ENCODE measurements at regions not wholly inside any gene's neighbourhood (a gene's known extent, or its start where the extent isn't known, plus 50 kb on each side); places are given as distances from the start of the nearest gene placed in this dataset.

DNA sequence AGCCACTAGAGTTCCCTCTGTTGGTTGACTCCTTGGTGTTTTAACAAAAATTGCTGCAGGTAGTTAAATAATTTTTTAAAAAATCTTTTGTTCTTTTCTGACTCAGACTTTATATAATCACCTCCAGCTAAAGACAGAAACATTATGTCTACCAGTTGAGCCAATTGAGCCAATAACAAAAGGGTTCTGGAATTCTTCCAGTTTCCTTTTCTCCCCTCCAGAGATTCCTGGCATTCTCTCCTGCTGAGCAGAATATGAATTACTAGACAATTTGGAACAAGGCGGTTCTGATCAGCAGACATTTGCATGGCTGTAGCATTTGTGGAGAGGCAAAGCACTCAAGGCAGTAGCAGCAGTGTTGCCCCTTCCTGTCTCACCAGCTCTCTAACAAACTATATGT, 144.0 kb upstream of the SLC35B3 start:
- Histone ChIP-seq H2AFZ (replicated peaks; ENCODE audit: low read length, poor library complexity) (no peak overlapping the region), H3K79me1 (ENCODE audit: low read depth in 1 of 2, low read length in 2 of 2) (no peaks in the 10 kb centered on the region), H3K18ac (ENCODE audit: low read depth, low read length) (no peak overlapping the region), H3K4ac (ENCODE audit: low read depth, low read length) (no peak overlapping the region), H2AK9ac (replicated peaks; ENCODE audit: low read depth, low read length, poor library complexity) (no peak overlapping the region), H3K4me3 (ENCODE audit: insufficient read depth, low read depth, low read length) (no peak overlapping the region), H2BK120ac (ENCODE audit: low read depth, low read length) (no peak overlapping the region), H4K91ac (ENCODE audit: insufficient read depth, low read depth, low read length) (no peak overlapping the region), H3K14ac (replicated peaks; ENCODE audit: low read depth, low read length) (no peak overlapping the region), H3K4me1 (ENCODE audit: control insufficient read depth, insufficient read depth, low read length) (no peaks in the 10 kb centered on the region), H4K8ac (ENCODE audit: low read depth in 2 of 2, low read length in 2 of 2) (no peak overlapping the region), H4K5ac (ENCODE audit: low read depth, low read length) (no peak overlapping the region), H3K4me2 (ENCODE audit: low read depth, low read length) (no peak overlapping the region), H3K9me1 (ENCODE audit: insufficient read depth, low read length) (no peaks in the 10 kb centered on the region), H2BK20ac (ENCODE audit: low read depth, low read length) (no peak overlapping the region), H3K9ac (ENCODE audit: low read depth, low read length) (no peak overlapping the region), H2BK15ac (ENCODE audit: low read depth, low read length) (no peak overlapping the region), H3K9me3 (ENCODE audit: control insufficient read depth, insufficient read depth, low read length) (peaks cover 11% of the 10 kb centered on the region), H4K20me1 (ENCODE audit: insufficient read depth, low read length) (no peaks in the 10 kb centered on the region), H3K27me3 (ENCODE audit: control insufficient read depth, insufficient read depth, low read length) (no peaks in the 10 kb centered on the region), H3K27ac (ENCODE audit: insufficient read depth, low read length) (no peak overlapping the region), H2AK5ac (ENCODE audit: low read depth, low read length) (no peak overlapping the region), H2BK5ac (ENCODE audit: low read depth, low read length, poor library complexity, severe bottlenecking) (no peak overlapping the region), H3K56ac (ENCODE audit: extremely low read depth, insufficient read depth, low read length) (no peak overlapping the region), H3K23ac (ENCODE audit: low read depth, low read length) (no peak overlapping the region), H3K36me3 (ENCODE audit: control insufficient read depth, insufficient read depth, low read length) (no peaks in the 10 kb centered on the region)
- dilution Hi-C loops (cut with HindIII; ENCODE audit: low sequenced_read_pairs, unreplicated experiment) = no loop called here
- DNase-seq (no peak), ATAC-seq (ENCODE audit: low read depth) (no peak)
- no TSS peak for BruUV-seq (replicated peaks)
- CTCF ChIA-PET = no interaction called here
- POLR2A ChIA-PET (ENCODE audit: unreplicated experiment) = no interaction called here
- no CpG with 5 or more reads among the region's 1 CpG for whole genome bisulfite sequencing, 2 experiments (ENCODE audit: extremely low coverage in 2 of 2, insufficient read length in 1 of 2)
- TF ChIP-seq MAFK (IDR thresholded peaks at IDR 0.05; ENCODE audit: low read depth, low read length) (no peak), RAD21 (IDR thresholded peaks at IDR 0.05; ENCODE audit: low read length) (no peak), NFE2L2 (IDR thresholded peaks at IDR 0.05; ENCODE audit: low read depth, low read length) (no peak), FOS (IDR thresholded peaks at IDR 0.05; ENCODE audit: low read depth, low read length) (no peak), MAZ (IDR thresholded peaks at IDR 0.05; ENCODE audit: borderline replicate concordance, low read depth, low read length) (no peak), CHD1 (IDR thresholded peaks at IDR 0.05; ENCODE audit: low read depth, low read length) (no peak), ELK1 (IDR thresholded peaks at IDR 0.05; ENCODE audit: borderline replicate concordance, low read depth, low read length) (no peak), SMC3 (IDR thresholded peaks at IDR 0.05; ENCODE audit: low read depth, low read length) (no peak), MXI1 (IDR thresholded peaks at IDR 0.05; ENCODE audit: borderline replicate concordance, low read depth, low read length) (no peak), POLR2A (IDR thresholded peaks at IDR 0.05; ENCODE audit: low read depth, low read length) (no peak), RFX5 (IDR thresholded peaks at IDR 0.05; ENCODE audit: low read depth, low read length) (no peak), RCOR1 (IDR thresholded peaks at IDR 0.05; ENCODE audit: insufficient replicate concordance, low read length) (no peak), BHLHE40 (IDR thresholded peaks at IDR 0.05; ENCODE audit: low read depth, low read length) (no peak), CEBPB (IDR thresholded peaks at IDR 0.05; ENCODE audit: low read depth, low read length) (no peak)
- TF ChIP-seq, protein P1, sequence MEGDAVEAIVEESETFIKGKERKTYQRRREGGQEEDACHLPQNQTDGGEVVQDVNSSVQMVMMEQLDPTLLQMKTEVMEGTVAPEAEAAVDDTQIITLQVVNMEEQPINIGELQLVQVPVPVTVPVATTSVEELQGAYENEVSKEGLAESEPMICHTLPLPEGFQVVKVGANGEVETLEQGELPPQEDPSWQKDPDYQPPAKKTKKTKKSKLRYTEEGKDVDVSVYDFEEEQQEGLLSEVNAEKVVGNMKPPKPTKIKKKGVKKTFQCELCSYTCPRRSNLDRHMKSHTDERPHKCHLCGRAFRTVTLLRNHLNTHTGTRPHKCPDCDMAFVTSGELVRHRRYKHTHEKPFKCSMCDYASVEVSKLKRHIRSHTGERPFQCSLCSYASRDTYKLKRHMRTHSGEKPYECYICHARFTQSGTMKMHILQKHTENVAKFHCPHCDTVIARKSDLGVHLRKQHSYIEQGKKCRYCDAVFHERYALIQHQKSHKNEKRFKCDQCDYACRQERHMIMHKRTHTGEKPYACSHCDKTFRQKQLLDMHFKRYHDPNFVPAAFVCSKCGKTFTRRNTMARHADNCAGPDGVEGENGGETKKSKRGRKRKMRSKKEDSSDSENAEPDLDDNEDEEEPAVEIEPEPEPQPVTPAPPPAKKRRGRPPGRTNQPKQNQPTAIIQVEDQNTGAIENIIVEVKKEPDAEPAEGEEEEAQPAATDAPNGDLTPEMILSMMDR (conservative IDR thresholded peaks at IDR 0.05; ENCODE audit: low read depth, low read length) = no peak
- TF ChIP-seq, protein P2, sequence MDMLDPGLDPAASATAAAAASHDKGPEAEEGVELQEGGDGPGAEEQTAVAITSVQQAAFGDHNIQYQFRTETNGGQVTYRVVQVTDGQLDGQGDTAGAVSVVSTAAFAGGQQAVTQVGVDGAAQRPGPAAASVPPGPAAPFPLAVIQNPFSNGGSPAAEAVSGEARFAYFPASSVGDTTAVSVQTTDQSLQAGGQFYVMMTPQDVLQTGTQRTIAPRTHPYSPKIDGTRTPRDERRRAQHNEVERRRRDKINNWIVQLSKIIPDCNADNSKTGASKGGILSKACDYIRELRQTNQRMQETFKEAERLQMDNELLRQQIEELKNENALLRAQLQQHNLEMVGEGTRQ (IDR thresholded peaks at IDR 0.05; ENCODE audit: low read depth, low read length) = no peak
- in situ Hi-C loops (cut with MboI; ENCODE audit: low sequenced_read_pairs) = no loop called here
- intact Hi-C loops (cut with micrococcal nuclease) = no loop called here
